SH-SY5Y (cell line): ENCODE measurements at regions not wholly inside any gene's neighbourhood (a gene's known extent, or its start where the extent isn't known, plus 50 kb on each side); places are given as distances from the start of the nearest gene placed in this dataset.

Experiments
- GATA2 ChIP-seq: IDR thresholded peaks from 2 replicates; pipeline ENCODE4 v1.6.1; 2011; ENCODE audit warnings: mild to moderate bottlenecking, low read depth, low read length
- GATA3 ChIP-seq: IDR thresholded peaks from 2 replicates; pipeline ENCODE4 v1.6.1; 2011; ENCODE audit warnings: low read depth, mild to moderate bottlenecking, low read length, moderate library complexity

DNA sequence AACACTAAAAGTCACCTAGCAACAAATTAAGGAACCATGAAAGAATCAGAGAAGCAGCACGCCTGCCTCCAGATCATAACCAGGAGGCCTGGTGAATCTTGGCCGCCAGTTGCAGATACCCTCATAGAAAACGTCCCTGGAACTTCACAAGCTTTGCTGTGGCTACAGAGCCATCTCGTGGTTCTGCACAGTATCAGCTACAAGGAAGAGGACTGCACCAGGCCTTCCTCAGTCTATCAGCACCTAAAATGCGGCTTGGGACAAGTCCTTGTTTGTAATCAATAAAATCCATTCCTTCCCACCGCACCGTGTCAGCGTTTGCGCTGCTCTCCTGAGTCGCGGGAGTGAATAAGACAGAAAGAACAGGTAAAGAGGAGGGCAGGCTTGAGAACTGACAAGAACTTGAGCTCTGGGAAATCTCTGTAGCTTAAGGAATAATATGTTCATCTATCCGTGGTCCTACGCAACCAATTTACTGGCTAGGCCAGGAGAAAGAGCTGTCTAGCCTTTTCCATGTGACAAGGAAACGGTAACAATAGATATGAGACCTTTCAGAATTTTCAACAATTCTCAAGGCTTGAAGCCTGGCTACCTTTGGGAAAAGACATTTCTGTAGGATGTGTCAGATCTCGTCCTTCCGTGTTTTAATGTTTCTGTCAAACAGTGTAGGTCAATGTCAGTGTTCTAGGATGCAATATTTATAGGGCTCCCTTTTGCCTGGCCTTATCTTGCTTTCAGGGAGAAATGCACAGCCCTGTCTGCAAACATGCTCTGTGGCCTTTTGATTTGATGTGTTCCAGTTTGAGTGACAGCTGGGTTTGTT, 128.5 kb upstream of the RAB12 start:
- TF ChIP-seq GATA2 (no peak), GATA3 (no peak)
